SW 1271 (cell line): ENCODE measurements at regions not wholly inside any gene's neighbourhood (a gene's known extent, or its start where the extent isn't known, plus 50 kb on each side); places are given as distances from the start of the nearest gene placed in this dataset.
"Not testable (repeated sequence)": the region's sequence is repeated elsewhere in the genome, so short reads cannot be mapped to it uniquely, and the experiment has no call there.

Experiments used
- DNase-seq, 2 experiments: peaks; one replicate each; lab custom pipeline; 2025; lab: John Stamatoyannopoulos, UW

DNA sequence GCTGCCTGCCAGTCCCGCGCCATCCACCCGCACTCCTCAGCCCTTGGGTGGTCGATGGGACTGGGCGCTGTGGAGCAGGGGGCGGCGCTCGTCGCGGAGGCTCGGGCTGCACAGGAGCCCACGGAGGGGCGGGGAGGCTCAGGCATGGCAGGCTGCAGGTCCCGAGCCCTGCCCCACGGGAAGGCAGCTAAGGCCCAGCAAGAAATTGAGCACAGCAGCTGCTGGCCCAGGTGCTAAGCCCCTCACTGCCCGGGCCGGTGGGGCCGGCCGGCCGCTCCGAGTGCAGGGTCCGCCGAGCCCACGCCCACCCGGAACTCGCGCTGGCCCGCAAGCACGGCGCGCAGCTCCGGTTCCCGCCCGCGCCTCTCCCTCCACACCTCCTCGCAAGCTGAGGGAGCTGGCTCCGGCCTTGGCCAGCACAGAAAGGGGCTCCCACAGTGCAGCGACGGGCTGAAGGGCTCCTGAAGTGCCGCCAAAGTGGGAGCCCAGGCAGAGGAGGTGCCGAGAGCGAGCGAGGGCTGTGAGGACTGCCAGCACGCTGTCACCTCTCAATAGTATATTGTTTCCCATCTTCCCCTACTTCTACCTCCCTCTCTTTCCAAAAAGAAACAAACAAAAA is 219.6 kb downstream of the BAMBI start:
- DNase-seq = not testable (repeated sequence)

DNA sequence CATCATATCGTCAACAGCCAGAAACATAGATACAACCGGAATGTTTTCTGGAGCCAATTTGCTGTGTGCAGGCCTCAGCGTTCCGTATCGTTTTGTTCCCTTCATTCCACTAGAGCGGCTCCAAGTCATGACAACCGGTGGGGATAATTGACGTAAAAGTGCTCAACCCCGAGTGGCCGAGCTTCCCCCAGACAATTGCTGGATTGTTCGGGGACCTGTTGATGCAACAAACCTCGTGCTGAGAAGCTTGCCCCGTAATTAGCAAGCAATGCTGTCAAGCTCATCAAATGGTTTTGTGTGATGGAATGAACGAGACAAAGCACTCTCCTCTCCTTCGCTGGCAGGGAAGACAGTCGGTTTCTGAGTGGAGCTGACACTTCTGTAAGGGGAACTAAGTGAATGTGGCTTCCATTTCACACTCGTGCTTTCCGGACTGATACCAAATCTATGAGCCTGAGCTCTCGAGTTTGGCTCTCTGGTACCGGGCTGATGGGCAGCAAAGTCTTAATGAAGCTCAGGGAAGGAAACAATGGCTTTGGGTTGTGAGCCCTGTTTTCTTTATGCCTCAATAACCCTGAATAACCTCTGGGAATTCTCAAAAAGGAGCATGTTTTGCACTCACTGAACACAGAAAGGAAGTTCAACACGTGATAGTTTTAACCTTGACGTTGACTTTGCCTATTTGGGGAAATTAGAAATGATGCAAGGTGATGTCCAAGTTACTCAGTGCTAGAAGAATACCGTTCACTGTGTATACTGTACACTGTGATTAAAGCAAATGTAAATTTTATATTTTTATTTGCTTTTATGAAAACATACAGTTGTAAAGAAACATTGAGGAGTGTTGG is 220.5 kb downstream of the BAMBI start:
- DNase-seq = no peak

GRCh38 chr10:28902215-28902614 is 224.9 kb downstream of the BAMBI start:
- no peak for DNase-seq

- DNase-seq = no peak
Observed at GRCh38 chr10:28903063-28903462, 225.7 kb downstream of the BAMBI start.

GRCh38 chr10:28903736-28904135 is 226.4 kb downstream of the BAMBI start:
- no peak for DNase-seq

DNA sequence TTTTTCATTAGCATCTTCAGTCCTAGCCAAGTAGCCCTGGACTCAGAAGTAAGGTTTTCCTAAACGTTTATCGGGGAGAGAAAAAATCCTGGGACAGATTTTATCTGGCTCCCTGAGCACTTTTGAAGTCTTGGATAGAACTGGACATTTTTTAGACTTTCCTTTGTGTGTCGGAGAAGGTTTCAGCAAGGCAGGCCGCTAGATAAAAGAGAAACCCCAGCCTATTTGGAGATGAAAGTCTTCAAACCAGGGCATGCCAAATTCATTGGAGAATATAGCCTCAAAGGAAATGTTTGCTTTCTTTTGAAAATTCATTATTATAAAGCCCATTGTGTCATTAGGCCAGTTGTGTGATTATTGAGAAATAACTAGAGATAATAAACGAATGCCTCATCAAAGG is 228.1 kb downstream of the BAMBI start:
- no peak for DNase-seq

DNA sequence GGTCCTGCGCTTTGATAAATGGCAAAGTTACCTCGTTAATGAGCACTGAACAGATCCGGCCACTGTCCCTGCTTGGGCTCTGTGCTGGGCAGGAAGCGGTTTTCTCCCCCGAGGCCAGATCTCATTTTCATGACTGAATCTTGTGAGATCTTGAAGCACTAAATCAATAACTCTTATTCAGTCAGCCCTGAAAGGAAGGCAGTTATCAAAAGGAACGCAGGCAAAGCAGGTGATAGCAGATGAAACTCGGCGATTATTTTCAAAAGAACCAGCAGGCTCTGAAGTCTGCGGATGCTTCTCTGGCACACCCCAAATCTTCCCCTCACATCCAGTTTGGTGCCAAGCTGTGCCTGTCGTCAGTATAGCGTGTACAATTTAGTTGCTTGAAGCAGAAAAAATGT is 228.7 kb downstream of the BAMBI start:
- DNase-seq = no peak

DNA sequence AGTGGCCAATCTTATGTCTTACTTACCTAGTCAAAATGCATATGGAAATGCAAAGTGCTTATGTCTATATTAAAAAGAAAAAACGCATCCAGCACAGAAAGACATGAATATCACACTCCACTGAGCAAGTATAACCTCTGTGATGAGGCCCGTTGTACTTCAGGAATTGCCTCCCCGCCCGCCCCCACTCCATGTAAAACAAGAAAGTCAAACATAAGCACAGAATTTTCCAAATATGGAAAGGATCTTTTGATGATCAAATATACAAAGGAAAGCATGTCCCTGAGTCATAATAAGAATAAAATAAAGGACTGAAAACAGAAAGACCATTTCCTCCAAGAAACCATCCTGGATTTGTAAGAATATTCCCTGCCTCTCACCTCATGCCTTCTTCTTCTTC is 229.1 kb downstream of the BAMBI start:
- DNase-seq = no peak

GRCh38 chr10:28906934-28907333 is 229.6 kb downstream of the BAMBI start:
- no peak for DNase-seq

- DNase-seq = no peak
Observed at GRCh38 chr10:28909875-28910274, 232.6 kb downstream of the BAMBI start.

DNA sequence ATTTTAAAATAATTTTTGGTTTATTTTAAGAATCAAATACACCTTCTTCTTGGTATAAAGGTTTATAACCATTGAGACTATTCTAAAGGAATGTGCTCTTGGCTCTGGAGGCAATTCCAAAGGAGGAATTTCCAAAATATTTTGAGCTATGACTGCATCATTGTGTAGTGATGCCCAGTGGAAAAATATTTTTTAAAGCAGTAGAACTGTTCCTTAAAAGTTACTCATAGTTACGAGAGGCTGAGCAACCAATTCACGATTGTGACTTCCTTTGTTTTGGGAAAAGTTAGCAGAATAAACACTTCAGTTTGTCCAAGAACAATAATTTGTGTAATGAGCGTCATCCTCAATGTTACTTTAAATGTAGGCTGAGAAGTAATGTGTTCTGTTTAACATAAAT is 233.6 kb downstream of the BAMBI start:
- no peak for DNase-seq

DNA sequence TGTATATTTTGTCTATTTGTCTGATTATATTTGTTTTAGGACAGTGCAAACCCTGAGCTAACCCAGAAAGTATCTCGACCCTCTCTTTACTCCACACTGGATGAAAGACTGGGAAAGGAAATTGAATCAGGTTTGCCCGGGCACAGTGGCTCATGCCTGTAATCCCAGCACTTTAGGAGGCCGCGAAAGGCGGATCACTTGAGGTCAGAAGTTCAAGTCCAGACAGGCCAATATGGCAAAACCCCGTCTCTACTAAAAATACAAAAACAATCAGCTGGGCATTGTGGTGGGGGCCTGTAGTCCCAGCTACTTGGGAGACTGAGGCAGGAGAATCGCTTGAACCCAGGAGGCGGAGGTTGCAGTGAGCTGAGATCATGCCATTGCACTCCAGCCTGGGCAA is 234.2 kb downstream of the BAMBI start:
- not testable (repeated sequence) for DNase-seq

DNA sequence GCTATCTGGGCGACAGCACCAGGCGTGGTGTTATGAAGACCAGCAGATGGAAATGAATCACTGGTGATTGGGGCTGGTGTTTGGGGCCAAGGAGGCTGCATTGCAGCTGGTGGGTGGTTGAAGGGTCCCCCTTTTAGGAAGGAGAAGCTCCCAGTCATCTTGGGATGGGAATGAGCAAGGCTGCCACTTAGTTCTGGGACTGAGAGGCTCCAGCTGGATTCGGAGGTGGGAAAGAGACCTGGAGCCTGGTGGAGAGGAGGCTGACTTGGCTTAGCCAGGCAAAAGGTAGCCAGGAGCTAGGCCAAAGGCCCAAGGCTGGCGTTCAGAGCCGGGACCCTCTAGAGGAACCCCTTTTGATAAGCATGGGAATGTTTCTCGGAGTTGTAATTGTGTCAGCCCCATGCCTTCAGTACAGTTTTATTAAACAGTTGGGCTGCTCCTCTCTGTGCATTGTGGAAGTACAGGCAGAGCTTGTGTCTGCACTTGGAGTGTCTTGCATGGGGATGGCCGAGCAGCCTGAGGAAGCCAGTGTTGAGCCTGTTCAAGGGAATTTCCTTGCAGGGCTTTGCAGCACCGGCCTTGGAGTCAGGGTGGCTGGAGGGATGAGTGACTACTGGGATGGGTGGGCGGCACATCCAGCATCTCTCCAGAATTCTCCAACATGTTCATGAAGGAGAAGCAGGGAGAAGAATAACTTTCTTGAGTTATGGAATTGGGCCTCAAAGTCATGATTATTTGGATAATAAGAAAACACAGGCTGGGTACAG is 234.9 kb downstream of the BAMBI start:
- DNase-seq = no peak

DNA sequence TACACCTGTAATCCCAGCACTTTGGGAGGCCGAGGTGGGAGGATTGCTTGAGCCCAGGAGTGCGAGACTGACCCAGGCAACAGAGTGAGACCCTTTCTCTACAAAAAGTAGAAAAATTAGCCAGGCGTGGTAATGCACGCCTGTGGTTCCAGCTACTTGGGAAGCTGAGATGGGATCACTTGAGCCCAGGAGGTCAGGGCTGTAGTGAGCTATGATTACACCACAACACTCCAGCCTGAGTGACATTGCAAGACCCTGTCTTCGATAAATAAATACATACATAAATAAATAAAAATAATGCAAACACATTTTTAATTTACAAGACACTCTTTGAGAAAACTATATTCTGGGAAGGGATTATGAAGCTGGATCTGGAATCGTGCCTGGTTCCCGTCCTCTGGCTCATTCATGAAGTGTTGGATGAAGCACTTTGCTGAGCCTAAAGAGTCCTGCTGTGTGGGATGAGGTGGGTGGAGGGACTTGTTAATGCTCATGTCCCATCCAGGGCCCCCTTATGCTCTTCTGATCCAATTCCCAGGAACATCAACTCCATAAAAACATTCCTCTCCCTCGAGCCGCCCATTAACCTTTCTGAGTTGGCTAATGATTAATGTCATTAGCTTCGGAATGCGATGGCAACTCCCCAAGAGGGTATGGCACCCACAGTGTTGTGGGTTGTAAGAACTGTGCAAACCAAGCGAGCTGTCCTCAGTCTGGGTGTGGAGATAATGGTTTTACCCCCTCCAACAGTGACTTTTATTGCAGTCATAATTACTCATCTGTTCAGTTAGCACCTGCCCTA is 236.3 kb downstream of the BAMBI start:
- no peak for DNase-seq

GRCh38 chr10:28914701-28915100 is 237.4 kb downstream of the BAMBI start:
- DNase-seq = no peak

DNA sequence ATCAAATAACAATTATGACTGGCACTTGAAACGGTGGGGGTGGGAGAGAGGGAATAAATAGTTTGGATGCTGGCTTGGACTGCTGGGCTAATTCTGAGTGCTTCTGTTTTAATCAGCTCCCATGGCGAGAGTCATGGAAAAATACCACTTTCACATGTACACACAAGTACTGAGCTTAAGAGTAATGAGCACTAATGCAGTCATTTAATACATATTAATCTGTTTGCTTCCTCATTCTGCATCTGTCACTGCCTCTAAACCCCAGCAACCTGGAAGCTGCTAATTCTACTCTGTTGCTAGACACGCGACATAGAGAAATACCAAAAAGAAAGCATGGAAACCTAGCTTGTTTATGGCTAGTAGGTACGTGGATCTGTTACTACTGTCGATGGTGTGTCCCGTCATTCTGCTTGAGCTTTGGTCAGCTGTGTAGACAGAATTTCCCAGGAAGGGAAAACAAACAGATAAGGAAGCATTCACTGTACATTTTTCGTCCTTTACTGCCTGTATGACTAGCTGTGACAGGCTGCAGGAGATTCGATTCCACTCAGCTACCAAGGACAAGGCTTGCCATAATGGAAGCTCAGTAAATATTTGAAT is 238.8 kb downstream of the BAMBI start:
- DNase-seq = no peak

GRCh38 chr10:28920091-28920490 is 242.8 kb downstream of the BAMBI start:
- DNase-seq = no peak

DNA sequence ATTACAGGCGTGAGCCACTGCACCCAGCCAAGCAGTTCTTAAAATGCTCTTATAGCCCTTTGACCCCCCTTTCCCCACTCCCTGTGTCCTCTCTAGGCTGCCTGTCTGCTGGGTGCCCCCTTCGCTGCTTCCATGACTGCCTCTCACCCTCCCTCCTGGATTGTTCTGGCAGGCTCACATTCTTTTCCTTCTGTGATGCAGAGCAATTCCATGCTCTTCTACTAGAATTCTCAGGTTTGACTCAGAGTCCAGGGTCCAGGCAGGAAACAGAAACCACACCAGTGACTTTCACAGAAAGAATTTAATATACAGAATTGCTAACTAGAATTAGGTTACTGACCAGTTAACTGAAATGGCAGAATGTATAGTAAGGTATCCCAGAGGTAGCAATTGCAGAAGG is 244.8 kb downstream of the BAMBI start:
- no peak for DNase-seq

DNA sequence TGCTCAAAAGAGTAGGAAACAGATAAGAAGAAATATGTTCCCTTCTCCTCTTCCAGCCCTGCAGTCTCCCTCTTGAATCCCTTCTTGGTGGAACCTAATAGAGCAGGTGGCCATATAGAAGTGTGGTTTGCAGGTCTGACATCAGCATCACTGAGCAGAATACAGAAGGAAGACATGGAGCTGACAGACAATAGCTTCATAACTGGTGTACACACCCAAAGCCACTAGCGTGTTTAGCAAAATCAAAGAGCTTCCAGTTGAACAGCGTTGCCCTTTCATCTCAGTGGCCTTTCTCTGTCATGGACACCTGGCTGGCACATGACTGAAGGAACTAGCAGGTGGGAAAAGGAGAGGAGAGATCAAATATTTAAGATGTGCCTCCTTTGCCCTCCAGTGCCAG is 245.5 kb downstream of the BAMBI start:
- no peak for DNase-seq

DNA sequence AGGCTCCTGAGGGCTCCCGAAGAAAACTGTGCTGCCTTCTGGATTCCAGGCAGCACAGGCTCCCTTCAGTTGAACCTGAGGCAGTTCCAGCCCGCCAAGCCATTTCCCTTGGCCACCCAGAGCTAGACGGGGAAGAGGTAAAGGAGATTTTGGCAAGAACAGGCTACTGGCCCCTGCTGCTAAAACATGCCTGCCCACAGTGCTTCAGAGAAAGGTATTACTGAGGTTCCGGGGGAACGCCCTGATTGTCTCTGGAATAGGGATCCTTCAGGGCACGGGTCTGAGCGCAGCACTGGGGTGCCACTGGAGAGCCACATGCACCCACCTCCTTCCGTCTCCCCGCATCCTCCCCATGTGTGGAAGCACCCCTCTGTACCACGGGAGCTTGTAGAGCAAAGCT is 247.4 kb downstream of the BAMBI start:
- DNase-seq = no peak

DNA sequence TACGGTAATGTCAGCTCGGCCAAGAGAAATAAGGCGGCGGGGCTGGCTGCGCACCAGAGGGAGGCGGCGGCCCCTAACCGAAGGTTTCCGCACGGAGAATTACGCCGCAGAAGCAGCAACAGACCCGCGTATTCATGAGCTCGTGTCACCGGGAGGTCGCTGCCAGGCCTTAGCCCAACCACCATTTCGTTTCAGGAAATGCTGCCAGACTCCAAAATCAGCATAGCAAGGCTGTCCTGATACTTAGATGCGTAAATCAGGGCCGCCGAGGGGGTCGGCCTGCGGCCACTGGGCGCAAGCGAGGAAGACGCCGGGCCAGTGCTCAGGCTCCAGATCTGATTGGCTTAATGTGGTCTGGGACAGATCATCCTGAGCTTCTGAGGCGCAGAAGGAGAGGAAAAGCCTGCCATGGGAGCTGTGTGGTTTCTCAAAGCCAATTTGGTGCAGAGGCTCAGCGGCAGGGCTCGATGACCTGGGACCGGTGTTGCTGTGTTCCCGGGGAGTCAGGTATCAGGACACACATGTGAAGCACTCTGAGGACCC is 247.9 kb downstream of the BAMBI start:
- no peak for DNase-seq
